Fibroblast of skin of scalp (primary cell): ENCODE measurements at regions not wholly inside any gene's neighbourhood (a gene's known extent, or its start where the extent isn't known, plus 50 kb on each side); places are given as distances from the start of the nearest gene placed in this dataset.

Experiments used
- DNase-seq: peaks from one replicate; pipeline ENCODE4 v3.0.0-alpha.2; 2013

DNA sequence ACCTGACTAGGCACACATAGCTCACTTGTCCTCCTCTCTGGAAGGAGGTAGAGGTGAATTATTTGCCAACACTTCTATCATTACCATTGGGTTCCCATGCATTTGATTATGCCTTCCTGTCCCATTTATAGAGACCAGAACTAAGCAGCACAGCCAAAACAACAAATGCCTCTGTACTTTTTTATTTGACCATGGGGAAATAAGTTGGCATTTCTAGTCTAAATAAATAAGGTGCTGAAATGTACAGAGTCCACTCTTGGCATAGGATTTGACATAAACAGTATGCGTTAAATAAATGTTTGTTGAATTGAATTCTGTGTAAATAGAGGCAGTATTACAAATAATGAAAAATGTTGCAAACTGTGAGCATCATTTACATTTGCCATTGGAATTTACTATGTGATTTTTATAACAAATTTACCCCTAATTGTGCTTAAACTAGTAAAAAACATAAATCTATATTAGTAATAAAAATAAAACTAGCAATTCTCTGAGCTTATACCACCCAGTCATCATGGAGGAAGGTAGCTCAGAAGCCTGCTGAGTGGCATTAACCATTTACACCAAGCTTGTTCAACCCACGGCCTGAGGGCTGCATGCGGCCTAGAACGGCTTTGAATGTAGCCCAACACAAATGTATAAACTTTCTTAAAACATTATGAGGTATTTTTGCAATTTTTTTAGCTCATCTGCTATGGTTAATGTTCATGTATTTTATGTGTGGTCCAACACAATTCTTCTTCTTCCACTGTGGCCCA, 367.8 kb downstream of the FIGN start:
- no peak for DNase-seq

DNA sequence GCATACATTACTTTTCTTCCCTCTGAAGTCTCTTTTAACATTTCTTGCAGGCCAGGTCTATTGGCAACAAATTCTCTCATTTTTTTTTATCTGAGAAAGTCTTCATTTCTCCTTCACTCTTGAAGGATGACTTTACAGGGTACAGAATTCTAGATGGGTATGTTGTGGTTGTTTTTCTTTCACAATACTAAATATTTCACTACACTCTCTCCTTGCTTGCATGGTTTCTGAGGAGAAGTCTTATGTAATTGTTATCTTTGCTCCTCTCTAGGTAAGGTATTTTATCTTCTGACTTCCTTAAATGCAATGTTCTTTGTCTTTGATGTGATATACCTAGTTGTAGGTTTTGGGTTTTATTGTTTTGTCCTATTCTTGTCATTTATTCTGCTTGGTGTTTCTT, 371.1 kb downstream of the FIGN start:
- no peak for DNase-seq

DNA sequence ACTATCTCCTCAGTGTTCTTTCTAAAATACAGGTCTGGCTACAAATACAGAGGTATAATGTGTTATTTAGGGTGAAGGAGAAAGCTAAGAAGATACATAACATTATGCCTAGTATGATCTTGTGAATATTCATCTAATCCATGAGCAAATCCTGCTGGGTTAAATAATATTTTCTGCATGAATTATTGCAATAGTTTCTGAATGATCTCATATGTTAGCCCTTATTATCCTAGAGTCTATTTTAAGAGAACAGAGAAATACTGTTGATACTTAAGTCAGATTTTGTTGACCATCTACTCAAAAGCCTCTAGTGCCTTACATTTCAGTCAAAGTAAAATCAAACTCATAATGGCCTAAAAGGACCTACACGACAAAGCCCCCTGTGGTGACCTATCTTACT, 382.3 kb downstream of the FIGN start:
- DNase-seq = peak; percentile 24

DNA sequence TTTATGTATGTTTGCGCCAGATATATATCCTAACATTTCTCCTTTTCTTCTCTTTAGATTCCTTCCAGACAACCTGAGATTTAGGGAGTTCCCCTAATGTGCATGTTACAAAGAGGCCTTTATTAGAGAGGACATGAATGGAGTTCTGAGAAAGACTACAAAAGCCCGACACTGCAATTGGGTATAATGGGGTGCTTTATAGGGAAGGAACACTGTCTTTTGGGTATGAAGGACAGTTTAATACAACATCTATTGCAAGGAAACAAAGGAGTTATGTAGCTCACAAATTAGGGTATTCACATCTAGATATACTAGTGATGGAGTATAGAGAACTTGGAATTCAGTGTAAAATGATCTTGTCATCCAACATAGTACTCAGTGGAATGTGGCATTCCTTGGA, 383.8 kb downstream of the FIGN start:
- no peak for DNase-seq

DNA sequence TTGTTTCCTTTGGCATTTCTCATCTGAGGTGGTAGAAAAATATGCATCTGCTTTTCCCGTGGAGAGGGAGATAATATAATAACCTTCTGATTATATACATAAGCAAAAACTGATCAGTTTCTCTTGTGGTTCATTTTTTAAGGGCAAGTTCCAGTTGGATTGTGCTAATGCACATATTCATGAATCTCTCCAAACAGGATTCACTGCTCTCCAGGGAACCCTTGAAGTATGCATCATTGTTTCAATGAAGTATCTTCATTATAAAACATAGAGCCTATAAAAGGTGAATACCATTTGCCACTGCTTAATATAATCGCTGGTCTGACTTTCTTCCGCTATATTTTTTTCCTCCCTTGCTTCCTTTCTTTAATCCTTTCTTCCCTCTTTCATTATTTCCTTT, 384.7 kb downstream of the FIGN start:
- no peak for DNase-seq

DNA sequence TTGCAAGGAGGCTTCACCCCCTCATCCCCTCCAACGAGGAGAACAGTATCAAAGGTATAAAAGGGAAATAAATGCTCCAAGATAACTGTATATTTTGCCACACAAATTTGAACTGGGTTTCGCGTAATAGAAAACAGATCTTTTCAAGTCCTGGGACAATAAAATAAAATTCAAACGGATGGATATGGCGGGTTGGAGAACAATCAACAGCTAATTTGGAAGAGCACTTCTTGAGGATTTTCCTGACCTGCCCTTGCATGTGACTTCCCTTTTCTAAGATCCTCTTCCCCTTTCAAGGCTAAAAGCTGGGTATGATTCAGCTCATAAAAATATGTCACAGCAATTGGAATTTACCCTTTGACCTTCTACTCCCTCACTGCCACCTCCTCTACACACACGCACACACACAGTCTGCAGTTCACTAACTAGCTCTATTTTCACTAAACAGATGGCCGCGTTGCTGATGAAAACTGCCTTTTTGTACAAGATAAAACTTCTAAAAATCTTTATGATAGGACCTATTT, 386.9 kb downstream of the FIGN start:
- peak; percentile 68 for DNase-seq

DNA sequence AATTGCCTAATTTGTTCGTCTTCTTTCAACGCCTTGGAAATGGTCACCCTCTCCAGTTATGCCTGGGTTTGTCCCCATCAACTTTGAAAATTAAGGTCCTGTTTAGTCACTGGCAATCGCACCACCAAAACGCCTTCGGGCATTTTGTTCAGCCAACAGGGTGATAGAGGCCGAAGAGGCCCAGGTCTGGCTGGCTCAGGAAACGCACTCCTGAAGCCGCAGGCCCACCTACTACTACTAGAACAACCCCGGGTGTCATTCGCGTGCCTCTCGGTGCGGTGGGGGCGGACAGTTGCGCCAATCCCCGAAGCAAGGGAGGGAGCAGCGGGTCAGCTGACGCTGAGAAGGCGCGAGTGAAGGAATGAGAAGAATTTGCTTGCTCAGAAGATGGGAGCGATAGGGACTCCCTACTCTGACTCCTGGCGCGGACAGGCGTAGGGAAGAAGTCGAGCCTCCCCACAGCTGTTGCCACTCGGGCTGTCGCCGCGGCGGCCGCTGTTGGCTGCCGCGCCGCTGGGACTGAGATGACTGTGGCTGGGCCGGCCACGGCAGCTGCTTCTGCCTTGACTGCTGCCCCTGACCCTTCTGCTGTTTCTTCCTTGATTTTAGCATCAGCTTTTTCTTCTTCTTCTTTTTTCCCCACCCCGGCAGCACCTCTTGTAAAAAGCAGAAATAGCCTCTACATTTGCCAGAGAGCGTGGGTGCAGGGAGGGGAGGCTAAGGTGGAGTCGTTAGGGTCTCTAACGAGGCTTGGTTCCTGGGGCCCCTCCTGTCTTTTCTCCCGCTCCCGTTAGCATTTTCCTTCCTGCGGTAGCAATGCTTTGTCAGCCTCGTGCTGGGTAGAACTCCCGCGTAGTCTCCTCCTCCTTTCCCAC, 387.6 kb downstream of the FIGN start:
- DNase-seq = peak; percentile 72

DNA sequence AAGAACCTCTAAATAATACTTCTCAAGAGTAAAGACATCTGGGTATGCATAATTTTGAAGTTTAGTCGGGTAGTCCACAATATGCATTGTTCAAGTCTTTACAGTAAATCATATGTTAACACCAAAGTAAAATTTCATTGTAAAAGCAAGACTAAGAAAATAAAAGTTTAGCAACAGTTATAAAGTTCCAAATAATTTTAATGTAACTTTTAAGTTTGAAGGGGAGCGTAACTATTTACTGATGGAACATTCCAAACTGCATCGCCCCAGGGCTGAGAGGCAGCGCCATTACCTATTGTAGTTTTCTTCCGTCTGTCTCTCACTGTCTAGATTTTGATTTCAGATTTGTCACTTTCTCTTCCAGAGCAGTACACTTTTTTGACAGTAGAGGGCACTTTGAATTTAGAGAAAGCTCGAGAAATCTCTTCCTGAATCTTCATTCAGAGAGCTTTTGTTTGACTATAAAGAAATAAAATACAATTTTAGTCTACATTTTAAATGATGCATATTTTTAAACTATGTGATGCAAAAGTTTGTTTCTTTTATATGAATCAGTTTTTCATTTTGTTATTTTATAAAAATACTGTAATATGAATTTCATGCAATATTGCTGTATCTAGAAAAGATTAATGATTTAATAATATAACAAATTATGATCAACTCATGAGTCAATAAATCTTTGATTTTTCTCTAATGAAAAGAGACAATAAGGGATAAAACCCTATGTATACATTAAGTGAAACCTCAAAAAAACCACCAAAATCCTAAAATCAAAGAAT, 389.8 kb downstream of the FIGN start:
- DNase-seq = peak; percentile 60

DNA sequence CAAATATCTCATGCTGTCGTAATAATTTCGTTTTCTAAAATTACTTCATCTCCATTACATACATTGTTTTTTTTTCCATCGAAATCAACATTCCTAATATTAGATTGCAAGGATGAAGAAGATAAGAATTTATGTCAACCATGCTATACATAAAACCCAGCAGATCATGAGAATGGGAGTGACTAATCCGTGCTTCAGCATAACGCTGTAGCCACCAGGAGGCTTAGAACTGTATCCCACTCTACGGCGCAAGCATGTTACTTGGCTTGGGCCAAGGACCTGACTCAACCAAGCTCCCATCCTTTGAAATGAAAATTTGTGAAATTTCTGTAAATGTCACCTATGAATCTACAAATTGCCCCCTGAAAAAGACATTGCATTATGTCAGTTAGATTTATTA, 392.5 kb downstream of the FIGN start:
- no peak for DNase-seq

DNA sequence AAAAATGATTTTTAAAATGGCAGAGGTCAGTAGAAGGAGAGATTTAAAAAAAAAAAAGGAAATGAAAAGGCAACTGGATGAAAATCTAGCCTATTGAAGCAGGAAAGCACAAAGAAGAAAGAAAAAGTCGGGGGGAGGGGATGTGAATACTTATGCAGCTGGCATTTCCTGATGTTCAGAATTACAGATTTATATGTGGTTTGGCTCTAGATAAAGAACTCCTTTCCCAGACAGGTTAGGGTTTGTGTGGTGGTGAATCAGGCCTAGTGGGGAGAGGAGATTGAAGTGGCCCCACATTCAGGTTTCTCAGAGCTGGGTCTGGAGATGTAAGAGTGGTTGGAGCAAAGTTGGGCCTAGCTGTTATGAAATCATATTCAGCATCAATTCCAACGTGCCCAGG, 394.4 kb downstream of the FIGN start:
- peak; percentile 23 for DNase-seq

DNA sequence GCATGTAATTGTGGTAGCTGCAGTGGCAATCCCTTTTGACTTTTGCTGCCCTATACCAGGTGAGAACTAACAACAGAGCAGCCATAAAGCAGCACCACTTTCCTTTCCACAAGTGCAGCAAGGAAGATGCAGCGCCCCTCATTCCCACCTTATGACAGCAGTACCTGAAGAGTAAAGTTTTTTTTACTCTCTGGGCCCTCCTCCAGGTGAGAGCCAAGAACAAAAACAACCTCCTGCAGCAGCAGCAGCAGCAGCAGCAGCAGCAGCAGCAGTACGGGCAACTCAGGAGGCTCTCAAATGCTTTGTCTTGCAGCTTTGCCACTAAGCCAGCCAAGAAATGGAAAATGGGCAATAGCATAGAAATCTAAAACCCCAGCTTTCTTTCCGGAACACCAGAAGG, 397.5 kb downstream of the FIGN start:
- DNase-seq = no peak

DNA sequence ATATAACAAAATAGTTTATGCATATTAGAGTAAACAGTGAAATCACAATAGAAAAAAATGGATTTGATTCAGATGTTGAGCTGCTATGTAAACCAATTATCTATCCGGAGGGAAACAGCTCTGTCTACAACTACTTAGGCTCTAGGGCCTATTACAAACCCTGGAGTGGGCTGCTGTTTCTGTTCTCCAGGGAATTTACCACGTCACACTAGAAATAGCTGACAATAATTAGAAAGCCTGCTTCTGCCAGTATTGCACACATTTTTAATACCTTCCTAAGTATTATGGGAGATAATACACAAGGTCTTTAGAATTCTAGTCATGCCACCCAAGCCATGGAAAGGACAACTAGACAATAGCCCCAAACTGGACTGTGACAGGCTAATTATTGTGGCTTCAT, 411.1 kb downstream of the FIGN start:
- DNase-seq = no peak

DNA sequence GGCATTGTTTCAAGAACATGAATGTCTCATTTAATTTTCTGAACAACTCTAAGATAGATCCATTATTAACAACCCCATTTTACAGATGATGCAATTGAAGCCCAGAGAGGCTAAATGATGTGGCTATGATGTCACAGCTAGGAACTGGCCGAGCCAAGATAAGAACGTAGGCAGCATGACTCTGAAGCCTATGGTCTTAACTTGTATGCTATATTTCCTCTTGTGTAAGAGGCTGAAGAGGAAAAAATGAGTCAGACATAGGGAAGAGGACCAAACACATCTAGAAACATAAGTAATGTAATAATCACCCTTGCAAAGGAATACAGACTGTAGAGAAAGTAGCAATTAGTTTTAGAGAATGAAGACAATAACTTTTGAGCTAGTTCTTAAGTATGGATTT, 416.8 kb downstream of the FIGN start:
- peak; percentile 33 for DNase-seq

DNA sequence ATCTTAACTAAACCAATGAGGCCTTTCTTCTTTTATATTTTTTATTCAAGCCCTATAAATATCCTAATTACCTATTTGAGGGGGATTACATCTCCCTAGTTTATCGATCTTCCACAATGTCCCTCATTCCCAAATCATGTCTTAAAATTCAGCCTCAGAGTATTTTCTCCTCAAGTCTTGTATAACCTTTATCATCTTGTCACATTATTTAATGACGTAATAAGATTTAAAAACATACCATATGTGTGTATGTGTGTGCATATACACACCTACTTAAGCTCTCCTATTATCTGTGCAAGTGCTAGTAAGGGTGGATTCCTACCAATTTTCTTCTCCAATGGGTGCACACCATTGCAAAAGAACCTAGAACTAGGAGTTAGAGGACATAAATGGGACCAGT, 421.1 kb downstream of the FIGN start:
- DNase-seq = no peak

DNA sequence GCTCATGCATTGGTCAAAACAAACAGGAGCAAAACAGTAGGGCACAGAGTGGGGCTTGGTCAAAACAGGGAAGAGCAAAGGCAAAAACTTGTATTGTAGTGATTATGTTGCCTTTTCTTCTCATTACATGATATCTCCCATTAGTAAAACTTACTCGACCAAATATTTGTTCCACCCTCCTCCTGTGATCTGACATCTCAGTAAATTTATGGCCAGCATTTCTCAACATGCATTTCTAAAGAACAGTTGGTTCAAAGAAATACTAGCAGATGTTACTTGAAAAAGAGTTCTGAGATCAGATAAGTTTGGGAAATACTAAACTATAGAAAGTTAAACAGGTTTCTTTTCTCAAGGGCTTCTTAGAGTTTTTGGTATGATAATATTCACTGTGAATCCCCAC, 423.1 kb downstream of the FIGN start:
- no peak for DNase-seq

DNA sequence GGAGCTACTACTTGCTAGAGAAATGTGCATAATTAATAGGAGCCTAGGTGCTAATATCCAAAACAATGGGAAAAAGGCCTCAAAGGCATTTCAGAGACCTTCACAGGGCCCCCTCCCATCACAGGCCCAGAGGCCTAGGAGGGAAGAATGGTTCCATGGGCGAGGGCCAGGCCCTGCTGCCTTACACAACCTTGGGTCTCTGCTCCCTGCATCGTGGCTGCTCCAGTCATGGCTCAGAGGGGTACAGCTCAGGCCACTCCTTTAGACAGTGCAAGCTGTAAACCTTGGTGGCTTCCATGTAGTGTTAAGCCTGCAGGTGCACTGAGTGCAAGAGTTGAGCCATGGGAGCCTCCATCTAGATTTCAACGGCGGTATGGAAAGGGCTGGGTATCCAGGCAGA, 429.2 kb downstream of the FIGN start:
- no peak for DNase-seq

DNA sequence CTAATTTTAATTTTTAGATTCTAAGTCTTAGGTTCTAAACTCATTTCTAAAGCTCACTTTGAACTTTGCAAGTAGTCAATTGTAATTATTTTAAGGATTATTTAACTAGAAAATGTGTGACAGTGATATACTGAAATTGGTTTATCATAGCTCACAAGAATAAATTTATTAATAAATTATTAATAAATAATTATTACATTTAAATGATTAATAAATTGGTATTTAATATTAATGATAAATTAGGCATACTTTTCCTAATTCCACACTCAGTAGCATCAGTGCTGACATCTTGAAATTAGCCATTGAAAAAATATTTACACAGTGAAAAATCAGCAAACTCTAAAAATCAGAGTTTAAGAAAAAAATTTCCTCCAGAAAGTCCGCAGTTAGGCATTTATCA, 433.7 kb downstream of the FIGN start:
- DNase-seq = no peak

DNA sequence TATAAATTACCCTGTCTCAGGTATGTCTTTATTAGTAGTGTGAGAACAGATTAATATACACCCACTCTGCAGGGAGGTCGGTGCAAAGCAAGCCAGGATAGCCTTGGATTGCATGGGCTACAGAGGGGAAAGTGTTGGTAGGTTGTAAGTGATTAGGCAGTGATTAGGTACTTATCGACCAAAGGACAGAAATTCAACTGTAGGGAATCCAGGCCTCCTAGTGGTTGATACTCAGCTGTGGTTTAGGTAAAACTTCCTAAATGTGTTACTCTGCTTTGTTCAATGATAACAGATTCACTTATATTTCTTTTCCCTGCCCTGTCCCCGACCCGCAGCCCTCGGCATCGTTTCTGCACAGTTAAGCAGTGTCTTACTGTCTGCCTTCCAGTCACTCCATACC, 444.0 kb downstream of the FIGN start:
- no peak for DNase-seq

DNA sequence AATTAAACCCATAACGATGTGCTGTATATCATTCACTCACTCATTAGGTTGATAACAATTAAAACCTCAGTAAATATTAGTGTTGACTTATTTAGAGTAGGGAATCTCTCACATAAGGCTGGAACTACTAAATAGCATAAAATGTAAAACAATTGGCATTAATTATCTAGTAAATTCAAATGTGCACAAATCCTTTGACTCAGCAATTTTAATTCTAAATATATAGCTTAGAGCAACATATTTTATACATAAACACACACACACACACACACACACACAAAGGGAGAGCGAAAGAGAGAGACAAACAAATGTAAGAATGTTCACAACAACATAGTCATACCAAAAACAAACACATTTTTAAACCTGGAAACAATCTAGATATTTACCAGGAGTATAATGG, 443.1 kb upstream of the KCNH7 start:
- no peak for DNase-seq

DNA sequence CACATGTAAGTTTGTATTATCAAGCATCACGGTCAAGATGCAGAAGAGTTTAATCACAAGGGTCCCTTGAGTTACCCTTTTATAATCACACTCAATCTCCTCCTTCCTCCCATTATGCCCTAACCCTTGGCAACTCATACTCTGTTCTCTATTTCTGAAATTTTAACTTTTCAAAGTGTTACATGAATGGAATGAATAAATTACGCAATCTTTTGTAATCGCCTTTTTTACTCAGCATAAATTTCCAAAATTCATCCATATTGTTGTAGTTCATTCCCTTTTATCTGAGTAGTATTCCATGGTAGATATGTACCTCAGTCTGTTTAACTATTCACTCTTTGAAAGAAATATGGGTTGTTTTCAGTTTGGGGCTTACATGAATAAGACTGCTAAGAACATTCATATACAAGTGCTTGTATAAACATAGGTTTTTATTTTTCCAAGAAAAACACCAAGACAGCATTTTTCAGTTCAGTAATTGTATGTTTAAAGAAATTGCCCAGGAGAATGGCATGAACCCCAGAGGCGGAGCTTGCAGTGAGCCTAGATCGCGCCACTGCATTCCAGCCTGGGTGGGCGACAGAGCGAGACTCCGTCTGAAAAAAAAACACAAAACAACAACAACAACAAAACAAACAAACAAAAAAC, 430.9 kb upstream of the KCNH7 start:
- DNase-seq = no peak

DNA sequence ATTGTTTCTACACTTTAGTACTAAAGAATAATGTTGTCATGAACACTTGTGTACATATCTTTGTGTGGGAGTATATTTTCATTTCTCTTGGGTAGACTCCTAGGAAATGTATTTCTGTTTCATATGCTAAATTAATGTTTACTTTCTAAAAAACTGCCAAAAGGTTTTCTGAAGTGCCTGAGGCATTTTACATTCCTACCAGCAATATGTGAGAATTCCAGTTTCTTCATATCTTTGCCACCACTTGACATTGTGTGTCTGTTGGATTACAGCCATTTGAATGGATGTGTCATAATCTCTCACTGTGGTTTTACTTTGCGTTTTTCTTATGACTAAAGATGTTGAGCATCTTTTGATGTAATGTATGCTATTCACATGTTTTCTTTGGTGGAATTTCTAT, 428.2 kb upstream of the KCNH7 start:
- DNase-seq = peak; percentile 98

DNA sequence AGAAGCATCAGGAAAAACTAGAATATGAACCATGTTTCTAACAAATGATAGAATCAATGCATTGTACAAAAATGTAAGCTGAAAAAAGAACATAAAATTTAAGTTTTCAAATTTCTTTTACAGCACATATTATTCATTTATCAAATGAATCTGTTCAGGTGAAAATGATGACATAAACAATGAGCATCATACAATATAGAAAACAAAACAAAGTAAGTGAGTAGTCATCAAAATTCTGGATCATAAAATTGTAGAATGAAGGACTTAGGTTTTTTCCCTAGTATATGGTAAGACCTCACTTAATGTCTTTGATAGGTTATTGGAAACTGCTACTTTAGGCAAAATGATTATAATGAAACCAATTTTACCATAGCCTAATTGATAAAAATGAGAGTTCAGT, 427.0 kb upstream of the KCNH7 start:
- no peak for DNase-seq

DNA sequence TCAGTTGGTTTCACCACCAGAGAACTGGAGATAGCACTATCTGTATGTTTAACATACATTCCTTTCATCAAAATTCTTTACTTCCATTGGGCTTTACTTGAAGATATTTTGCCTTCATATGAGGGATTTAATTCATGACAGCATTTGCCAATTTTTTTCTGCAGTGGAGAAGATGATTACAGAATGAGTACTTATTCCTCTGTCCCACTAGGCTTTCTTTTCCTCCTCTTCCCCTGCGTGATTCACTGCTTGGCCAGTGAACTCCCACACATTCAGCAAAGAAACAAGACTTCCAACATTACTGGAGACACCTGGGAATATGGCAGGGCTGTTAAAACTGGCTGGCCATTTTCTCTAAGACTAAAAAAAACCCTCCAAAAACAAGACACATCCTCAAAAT, 425.8 kb upstream of the KCNH7 start:
- DNase-seq = peak; percentile 58
